ENCODE measurements at regions not wholly inside any gene's neighbourhood (a gene's known extent, or its start where the extent isn't known, plus 50 kb on each side); places are given as distances from the start of the nearest gene placed in this dataset.
"Not testable (repeated sequence)": the region's sequence is repeated elsewhere in the genome, so short reads cannot be mapped to it uniquely, and the experiment has no call there.

GRCh38 chr21:23977971-23978370 lies 1629.3 kb downstream of the MRPL39 start:
- DNase-seq (ENCODE audit: low spot score): no peak

- DNase-seq (ENCODE audit: low spot score): peak; percentile 84
Measured at GRCh38 chr21:23968722-23969647, 1638.3 kb downstream of the MRPL39 start.

GRCh38 chr21:23968008-23968407 lies 1639.3 kb downstream of the MRPL39 start:
- DNase-seq (ENCODE audit: low spot score): no peak

- no peak for DNase-seq (ENCODE audit: low spot score)
Measured at GRCh38 chr21:23963454-23963853, 1643.8 kb downstream of the MRPL39 start.

- no peak for DNase-seq (ENCODE audit: low spot score)
Measured at GRCh38 chr21:23960769-23961168, 1646.5 kb downstream of the MRPL39 start.

- no peak for DNase-seq (ENCODE audit: low spot score)
Measured at GRCh38 chr21:23955135-23955843, 1652.0 kb downstream of the MRPL39 start.

- DNase-seq (ENCODE audit: low spot score): no peak
Measured at GRCh38 chr21:23952269-23952668, 1655.0 kb downstream of the MRPL39 start.

- no peak for DNase-seq (ENCODE audit: low spot score)
Measured at GRCh38 chr21:23951251-23951650, 1656.0 kb downstream of the MRPL39 start.

- no peak for DNase-seq (ENCODE audit: low spot score)
Measured at GRCh38 chr21:23950344-23950743, 1656.9 kb downstream of the MRPL39 start.

GRCh38 chr21:23949493-23949892 lies 1657.8 kb downstream of the MRPL39 start:
- DNase-seq (ENCODE audit: low spot score): no peak

- DNase-seq (ENCODE audit: low spot score): no peak
Measured at GRCh38 chr21:23939369-23940065, 1667.8 kb downstream of the MRPL39 start.

- DNase-seq (ENCODE audit: low spot score): no peak
Measured at GRCh38 chr21:23936991-23937390, 1670.3 kb downstream of the MRPL39 start.

- no peak for DNase-seq (ENCODE audit: low spot score)
Measured at GRCh38 chr21:23936224-23936623, 1671.1 kb downstream of the MRPL39 start.

- no peak for DNase-seq (ENCODE audit: low spot score)
Measured at GRCh38 chr21:23930565-23930964, 1676.7 kb downstream of the MRPL39 start.

- DNase-seq (ENCODE audit: low spot score): not testable (repeated sequence)
Measured at GRCh38 chr21:23926430-23926829, 1680.9 kb downstream of the MRPL39 start.

- no peak for DNase-seq (ENCODE audit: low spot score)
Measured at GRCh38 chr21:23921670-23922418, 1685.4 kb downstream of the MRPL39 start.

GRCh38 chr21:23900727-23901126 lies 1706.6 kb downstream of the MRPL39 start:
- DNase-seq (ENCODE audit: low spot score): no peak

- DNase-seq (ENCODE audit: low spot score): no peak
Measured at GRCh38 chr21:23899561-23899960, 1707.7 kb downstream of the MRPL39 start.

- DNase-seq (ENCODE audit: low spot score): no peak
Measured at GRCh38 chr21:23890652-23891051, 1716.6 kb downstream of the MRPL39 start.

GRCh38 chr21:23887725-23888306 lies 1719.5 kb downstream of the MRPL39 start:
- peak; percentile 52 for DNase-seq (ENCODE audit: low spot score)

Measured in CD4-positive, alpha-beta T cell treated with Interleukin-2 at 100 ng/mL for 4 hours (primary cell).